HG03558 (cell line): ENCODE measurements at regions not wholly inside any gene's neighbourhood (a gene's known extent, or its start where the extent isn't known, plus 50 kb on each side); places are given as distances from the start of the nearest gene placed in this dataset.
"Not testable (repeated sequence)": the region's sequence is repeated elsewhere in the genome, so short reads cannot be mapped to it uniquely, and the experiment has no call there.

Experiments
- ATAC-seq: cut with Tn5 transposase; IDR thresholded peaks from one replicate; pipeline ENCODE4 v1.9.1; 2021; ENCODE audit warnings: moderate number of reproducible peaks; ENCODE audit not compliant: unreplicated experiment; ENCODE audit errors: extremely low read depth

DNA sequence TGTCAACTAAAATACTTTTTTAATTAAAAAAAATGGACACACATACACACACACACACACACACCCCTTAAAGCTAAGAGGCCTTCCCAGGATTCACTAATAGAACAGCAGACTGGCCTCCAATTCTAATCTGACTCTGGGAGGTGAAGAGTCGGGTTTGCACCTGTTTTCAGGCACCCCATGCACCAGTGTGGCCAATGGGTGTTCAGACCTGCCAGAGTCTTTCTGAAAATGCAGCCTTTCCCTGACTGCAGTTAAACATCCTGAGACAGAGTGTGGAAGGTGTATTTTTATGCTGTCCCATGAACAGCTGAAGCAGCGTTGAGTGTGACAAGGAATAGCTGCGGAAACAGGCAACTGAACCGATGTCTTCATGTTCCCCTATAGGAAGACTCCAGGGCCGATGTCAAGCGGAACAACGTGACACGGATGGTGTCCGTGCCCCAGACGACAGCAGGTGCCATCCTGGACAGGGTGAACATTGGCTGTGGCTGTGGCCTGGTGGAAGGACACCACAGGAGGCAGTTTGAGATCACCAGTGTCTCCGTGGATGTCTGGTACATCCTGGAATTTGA lies 74.6 kb upstream of the LYZL2 start:
- ATAC-seq: no peak

DNA sequence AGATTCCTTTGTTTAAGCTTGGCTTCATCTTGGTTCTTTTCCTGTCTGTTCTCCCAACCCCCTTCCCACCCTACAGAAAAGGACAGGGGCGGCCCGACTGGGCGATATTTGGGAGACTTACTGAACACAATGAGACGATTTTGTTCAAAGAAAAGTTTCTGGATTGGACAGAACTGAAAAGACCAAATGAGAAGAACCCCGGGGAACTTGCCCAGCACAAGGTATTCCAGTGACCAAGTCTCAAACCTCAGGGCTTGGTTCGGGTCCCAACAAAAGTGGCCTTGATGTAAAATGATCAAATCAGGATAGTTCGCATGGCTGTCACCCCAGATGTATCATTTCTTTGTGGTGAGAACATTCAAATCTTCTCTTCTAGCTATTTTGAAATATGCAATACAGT lies 73.9 kb upstream of the LYZL2 start:
- not testable (repeated sequence) for ATAC-seq

- no peak for ATAC-seq
Measured at GRCh38 chr10:30702860-30703259, 73.3 kb upstream of the LYZL2 start.

DNA sequence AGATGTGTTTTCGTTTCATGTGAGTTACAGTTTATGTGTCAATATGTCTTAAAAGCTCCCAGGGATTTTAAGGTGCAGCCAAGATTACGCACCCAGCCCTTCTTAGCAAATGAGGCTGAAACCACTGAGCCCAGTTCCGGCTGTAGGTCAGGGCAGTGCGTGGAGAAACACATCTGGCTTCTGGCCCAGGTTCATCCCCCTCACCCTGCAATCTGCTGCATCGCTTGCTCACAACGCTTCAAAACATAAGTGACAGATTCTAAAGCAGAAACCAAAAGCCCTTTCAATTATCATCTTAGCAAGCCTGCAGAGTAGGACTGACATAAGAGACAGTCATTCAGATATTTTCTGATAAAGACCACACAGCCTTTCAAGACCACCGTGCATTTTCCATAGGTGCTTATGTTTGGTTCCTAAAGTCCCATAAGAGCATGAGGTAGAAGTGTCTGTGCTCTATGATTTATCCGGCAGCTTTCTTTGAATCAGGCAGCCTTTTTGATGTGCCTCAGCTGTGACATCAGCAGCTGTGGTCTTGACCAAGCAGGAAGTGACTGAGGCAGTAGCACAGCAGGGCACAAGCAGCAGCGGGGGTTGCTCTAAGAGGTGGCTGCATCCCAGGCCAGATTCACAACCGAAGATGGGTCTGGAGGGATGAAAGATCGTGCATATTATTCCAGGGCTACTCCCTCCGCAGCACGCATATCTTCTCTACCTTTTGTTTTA lies 72.1 kb upstream of the LYZL2 start:
- ATAC-seq: peak; percentile 34

DNA sequence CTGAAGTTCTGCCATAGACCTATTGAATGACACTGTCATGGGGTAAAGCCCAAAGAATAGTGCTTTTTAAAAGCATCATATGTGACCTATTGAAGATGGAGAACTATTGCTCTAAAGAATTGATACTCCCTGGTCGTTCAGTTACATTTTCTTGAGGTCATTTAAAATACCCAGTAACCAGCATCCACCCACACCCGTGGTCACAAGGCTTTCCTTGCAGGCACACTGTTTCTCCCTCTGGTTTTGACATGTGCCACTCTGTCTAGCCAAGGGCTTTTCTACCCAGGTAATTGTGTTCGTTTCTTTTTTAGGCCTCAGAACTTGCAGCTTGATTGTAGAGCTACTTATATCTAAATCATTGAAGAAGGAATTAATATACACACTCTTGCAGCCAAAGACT lies 68.3 kb upstream of the LYZL2 start:
- ATAC-seq: no peak

DNA sequence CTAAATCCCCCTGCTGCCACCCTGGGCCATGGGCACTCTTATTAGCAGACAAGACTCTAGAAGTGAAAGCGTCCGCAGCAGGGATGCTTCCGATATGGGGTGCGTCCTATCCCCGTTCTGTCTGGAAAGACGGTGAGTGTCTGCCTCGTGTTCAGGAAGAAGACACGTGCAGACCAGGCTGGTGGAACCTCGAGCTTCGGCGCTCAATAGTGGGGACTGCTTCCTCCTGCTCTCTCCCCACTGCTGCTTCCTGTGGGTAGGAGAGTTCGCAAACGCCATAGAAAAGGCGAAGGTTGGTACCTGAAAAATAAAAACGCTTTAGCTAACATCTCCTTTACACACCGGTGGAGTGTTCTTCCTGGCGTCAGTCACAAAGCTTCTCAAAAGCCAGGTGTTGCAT lies 67.7 kb upstream of the LYZL2 start:
- ATAC-seq: not testable (repeated sequence)

DNA sequence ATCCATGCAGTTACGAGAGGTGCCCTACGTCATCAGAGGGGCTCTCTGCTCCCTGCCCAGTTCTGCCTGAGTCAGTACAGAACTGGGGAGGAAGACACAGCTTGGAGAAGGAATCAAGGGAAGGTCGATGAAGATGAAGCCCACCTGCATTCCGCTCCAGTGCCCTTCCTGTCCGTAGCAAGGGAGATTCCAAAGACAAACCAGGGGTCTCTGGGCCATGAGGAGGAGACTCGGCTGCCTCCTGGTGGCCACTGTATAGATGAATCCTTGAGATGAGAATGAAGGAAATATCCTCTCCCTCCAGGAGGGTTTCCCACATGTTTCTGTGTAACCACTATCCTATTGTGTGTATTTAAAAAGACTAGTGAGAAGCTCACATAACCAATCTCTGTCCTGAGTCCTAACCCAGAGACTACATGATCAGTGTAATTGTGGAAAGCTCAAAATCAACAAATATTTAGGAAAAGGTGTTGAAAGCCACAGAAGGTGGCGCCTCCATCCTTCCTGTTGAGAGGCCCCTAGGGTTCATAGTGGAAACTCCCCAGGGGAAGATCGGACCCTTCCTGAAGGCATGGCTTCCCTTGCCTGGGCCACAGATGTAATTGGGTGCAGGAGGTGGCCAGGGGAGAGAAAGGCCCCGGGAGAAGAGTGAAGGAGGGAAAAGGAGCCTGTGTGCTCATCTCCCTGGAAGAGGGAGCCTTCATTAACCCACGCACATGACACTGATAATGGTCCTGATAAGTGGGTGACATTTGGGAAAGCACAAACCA lies 67.0 kb upstream of the LYZL2 start:
- not testable (repeated sequence) for ATAC-seq

DNA sequence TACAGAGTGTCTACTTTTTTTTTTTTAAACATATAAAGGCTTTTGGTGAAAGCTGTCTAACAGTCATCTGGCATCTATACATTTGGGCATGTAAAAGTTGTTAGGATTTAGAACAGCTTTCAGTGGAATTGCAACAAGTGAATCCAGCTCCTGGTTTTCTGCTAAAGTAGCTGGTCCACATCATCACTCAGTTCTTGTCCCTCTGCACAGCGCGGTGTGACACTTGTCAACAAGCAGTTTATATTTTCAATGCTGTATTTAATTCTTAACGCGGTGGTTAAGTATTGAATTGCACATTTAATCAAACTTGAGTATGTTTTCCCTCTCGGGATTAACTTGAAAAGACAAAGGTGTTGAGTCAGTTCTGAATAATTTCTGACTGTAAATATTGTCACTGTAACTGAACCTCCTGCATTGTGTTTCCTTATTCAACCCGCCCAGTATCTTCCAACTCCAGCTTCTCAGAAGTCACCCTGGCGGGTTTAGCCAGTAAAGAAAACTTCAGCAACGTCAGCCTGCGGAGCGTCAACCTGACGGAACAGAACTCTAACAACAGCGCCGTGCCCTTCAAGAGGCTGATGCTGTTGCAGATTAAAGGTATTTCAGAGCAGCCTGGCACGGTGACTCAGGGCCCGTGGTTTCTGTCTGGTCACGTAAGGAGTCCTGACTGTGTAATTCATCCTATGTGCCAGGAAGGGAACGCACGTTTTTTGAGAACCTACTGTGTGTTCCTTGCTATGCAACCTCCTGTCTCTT lies 66.1 kb upstream of the LYZL2 start:
- ATAC-seq: not testable (repeated sequence)

- ATAC-seq: no peak
Measured at GRCh38 chr10:30694518-30695228, 65.1 kb upstream of the LYZL2 start.

- ATAC-seq: no peak
Measured at GRCh38 chr10:30691639-30692015, 62.1 kb upstream of the LYZL2 start.

DNA sequence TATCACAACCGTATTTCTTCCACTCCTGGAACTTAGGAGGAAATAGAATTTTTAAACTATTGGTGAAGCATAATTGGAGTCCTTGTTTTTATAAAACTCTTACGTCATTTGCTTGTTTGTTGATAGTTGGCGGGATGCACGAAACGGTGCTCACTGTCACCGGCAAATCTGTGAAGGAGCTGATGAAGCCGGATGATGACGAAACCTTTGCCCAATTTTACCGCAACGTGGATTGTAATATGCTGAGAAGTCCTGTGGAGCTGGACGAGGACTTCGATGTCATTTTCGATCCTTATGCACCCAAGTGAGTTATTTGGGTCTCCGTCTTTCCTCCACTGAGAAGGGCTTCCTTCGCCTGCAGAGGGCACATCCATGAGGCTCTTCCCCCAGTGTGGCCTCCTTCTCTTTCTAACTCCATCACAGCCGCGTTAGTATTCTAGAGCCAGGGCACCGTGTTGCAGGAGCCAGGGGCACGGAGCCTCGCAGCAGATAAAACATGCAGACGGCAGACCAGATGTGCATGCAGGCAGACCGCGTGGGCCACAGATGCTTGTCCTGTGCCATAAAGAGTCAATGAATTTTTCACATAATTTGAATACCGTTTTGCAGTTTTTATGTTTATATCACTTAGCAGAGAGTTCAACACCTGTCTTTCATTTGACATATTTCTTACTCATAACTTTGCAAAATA lies 61.5 kb upstream of the LYZL2 start:
- ATAC-seq: not testable (repeated sequence)

DNA sequence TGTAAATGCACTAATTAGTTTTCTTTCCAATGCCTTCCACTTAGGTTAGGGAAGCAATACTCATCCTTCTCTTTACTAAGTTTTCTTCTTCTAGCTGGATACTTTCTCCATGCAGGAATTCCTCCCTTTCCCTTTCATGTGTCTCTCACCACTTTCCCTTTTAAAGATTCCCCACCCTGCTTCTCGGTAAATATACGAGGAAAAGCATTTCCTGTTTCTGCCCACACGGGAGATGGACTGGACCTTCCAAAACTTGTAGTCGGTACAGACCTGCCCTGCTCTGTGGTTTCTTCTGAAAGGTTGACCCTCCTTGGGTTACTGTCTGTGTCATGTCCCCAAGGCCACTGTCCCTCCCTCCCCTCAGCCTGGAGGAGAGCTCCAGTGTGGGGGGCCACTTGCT lies 58.9 kb upstream of the LYZL2 start:
- no peak for ATAC-seq

DNA sequence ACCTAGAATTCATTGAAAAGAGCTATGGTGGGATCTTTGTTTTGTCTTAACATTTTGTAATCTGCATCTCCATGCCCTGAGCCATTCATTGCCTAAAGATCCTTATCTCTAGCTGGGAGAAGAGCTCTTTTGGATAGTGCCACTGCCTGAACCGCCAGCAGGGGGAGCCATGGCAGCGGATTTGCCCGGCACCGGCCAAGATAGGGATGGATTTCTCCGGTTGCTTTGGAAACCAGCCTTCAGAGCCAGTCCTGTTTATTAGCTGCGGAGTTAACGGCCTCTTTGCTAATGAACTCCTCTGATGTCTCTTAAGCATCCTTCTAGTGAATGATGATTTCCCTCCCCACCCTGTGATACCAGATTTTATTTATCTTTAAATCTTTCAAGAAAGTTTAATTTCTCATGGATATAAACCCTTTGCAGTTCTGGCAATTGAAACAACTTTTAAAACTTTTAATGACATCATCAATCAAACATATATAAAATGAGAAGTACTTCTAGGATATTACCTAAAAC lies 58.2 kb upstream of the LYZL2 start:
- no peak for ATAC-seq

DNA sequence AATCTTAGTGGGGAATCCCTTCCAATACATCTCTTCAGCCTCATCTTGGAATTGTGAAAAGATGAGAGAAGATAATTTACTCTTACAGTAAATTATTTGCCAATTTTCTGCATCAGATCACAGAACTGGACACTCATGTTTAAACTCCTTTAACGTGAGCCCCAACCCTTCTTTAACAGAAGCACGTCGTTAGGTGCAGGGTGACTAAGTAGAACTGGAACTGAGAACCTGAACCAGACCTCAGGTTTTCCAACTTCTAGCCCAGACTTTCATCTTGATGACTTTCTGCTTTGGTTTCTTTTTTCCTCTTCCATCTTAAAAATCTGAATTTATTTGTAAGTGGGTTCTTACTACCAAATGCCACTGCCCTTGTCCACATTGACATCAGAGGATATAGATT lies 57.2 kb upstream of the LYZL2 start:
- no peak for ATAC-seq

DNA sequence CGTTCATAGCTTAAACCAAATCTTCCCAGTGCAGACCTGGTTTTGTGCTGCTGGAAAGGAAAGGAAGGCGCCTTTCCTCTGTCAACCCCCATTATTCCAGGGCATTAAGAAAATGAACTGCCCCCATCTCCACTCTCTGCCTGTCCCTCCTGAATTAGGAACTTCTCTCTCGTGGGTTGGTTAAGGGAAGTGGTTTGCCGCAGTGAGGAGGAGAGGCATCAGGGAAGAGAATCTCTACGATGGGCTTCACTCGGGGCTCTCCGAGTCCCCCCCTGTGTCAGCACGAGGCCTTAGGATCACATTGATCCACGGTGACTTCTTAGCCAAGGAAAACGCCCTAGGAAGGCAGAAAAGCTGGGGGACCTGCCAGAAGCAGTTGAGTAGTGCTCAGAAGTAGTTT lies 53.9 kb upstream of the LYZL2 start:
- ATAC-seq: no peak

- not testable (repeated sequence) for ATAC-seq
Measured at GRCh38 chr10:30682377-30683199, 53.0 kb upstream of the LYZL2 start.

DNA sequence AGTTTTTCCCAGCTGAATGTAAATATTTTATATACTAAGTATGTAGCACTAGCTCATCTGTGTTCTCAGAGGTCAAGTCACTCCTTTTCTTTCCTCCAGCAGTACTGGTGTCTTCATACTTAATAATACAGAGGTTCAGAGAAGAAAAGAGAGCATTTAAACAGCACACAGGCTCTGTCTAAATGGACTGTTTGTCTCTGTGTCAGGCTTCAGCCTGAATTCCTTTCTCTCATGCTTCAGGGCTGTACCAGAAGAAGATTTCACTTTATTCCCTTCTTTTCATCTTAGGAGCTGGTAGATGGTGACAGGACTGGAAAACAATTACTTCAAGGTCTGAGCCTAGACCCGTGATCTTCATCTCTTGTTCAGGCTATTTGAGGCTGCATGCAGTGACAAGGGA lies 51.4 kb upstream of the LYZL2 start:
- ATAC-seq: no peak
